Heart left ventricle (tissue), 16 donors: ENCODE measurements at regions not wholly inside any gene's neighbourhood (a gene's known extent, or its start where the extent isn't known, plus 50 kb on each side); places are given as distances from the start of the nearest gene placed in this dataset.

ENCODE experiments used
- ATAC-seq, 4 donors: fragments of 200-7000 bp; cut with Tn5 transposase; one replicate each; pipeline ENCODE4 v1.9.1; 2020 to 2022; ENCODE audit warnings: moderate library complexity in 4 of 4, mild to moderate bottlenecking in 3 of 4, moderate number of reproducible peaks in 1 of 4
- DNase-seq, 5 donors: peaks; one replicate each; pipeline ENCODE4 v3.0.0-alpha.2; 2020
- H3K27ac ChIP-seq, 12 donors: fragments of 200-600 bp; sonication (generic) in 4 of 12; one replicate each; pipeline versions ENCODE4 v1.5.0 to v1.8.0; 2016 to 2022; ENCODE audit warnings: mild to moderate bottlenecking in 2 of 12
- H3K27me3 ChIP-seq, 9 donors: fragments of 200-600 bp; sonication (generic) in 2 of 9; one replicate each; pipeline versions ENCODE4 v1.5.1 to v1.8.0; 2016 to 2022; ENCODE audit warnings: mild to moderate bottlenecking in 3 of 9
- H3K36me3 ChIP-seq, 9 donors: fragments of 200-600 bp; sonication (generic) in 2 of 9; one replicate each; pipeline versions ENCODE4 v1.5.0 to v1.8.0; 2018 to 2022; ENCODE audit warnings: mild to moderate bottlenecking in 2 of 9
- H3K4me1 ChIP-seq, 12 donors: fragments of 200-600 bp; sonication (generic) in 4 of 12; one replicate each; pipeline versions ENCODE4 v1.5.0 to v1.8.0; 2016 to 2022; ENCODE audit warnings: mild to moderate bottlenecking in 3 of 12
- H3K4me3 ChIP-seq, 12 donors: fragments of 200-600 bp; sonication (generic) in 4 of 12; one replicate each; pipeline versions ENCODE4 v1.5.0 to v1.8.0; 2017 to 2022; ENCODE audit warnings: mild to moderate bottlenecking in 9 of 12, moderate library complexity in 4 of 12
- H3K9me3 ChIP-seq, 12 donors: fragments of 200-600 bp; sonication (generic) in 4 of 12; one replicate each; pipeline versions ENCODE4 v1.5.0 to v1.8.0; 2016 to 2022; ENCODE audit warnings: mild to moderate bottlenecking in 1 of 12
- POLR2A ChIP-seq, 2 donors: fragments of 450-650 bp; IDR thresholded peaks; one replicate each; pipeline ENCODE4 v1.6.1; 2017; ENCODE audit warnings: antibody characterized with exemption in 2 of 2, mild to moderate bottlenecking in 2 of 2, moderate library complexity in 2 of 2
- WGBS, 4 donors: extraction: QIAGEN DNeasy Blood & Tissue Kit in 2 of 4; methylation state at CpG; one replicate each; pipeline versions ENCODE4 v1.1.5 to v1.1.7; 2013 to 2018; 5-methylcytosine and 5-hydroxymethylcytosine counted together
- intact Hi-C, 10 donors: fragments of 100-400 bp; cut with DNase I; formaldehyde crosslinking; loops; one replicate each; pipeline versions ENCODE4 v1.11.1 to v1.14.2; 2022
- TF ChIP-seq, protein P1 (sequence below), 12 donors: fragments of 200-600 bp; sonication (generic) in 4 of 12; IDR thresholded peaks; one replicate each; pipeline versions ENCODE4 v1.5.0 to v1.8.0; 2018 to 2022; ENCODE audit warnings: antibody characterized with exemption in 12 of 12, mild to moderate bottlenecking in 5 of 12
- donor health status: ischemic (EF 13 %, LVEDD 7.1; RV severe dilation, severe dysfunction).
- donor health status: healthy with polysubstance abuse.
- donor health status: DM: no; HTN: yes; CAD: no.
- donor health status: DM: no; HTN: no; CAD: no.
- donor health status: ischemic (EF 25% LVEDD 6.9; RV normal size, moderate dysfunction).
- donor health status: ischemic (EF 25% LVEDD 5.7; RV mildly dilated, moderate dysfunction).
- donor health status: healthy.
- donor health status: DM: yes; HTN: yes; CAD: no.
- donor health status: ischemic (EF 35%, LVEDD 5.7; RV mildly dilated, moderate dysfunction).
- donor health status: nonischemic (EF 11% LVEDD 7.7; RV severe dilation, severe dysfunction).
- donor health status: DM: yes; HTN: yes; CAD: no.
- donor health status: PGD.
- donor health status: ischemic (EF 29% LVEDD 5.4; RV normal size, mild dysfunction).
- donor health status: nonischemic (EF 23%, LVEDD 6.1; RV moderate dilation, normal function).

DNA sequence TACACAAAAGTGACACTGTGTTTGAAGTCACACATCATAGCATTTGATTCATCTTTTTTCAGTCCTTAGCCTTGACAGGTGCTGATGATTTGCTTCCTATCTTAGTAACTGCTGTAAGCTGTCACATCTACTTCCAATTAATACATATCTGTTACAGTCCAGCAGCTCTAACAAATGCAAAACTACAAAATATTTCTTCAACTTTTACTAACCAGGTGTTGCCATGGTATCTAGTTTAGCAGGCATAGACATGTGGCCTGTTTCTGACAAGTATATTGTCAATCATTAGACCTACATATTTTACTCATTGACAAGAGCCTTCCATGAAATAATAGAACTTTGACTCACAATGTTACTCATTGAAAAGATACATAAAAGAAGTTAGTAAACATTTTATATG lies 1159.7 kb downstream of the GRIK2 start:
- intact Hi-C loops: no loop called here
- no peak for TF ChIP-seq POLR2A (IDR thresholded peaks at IDR 0.05)
- TF ChIP-seq, protein P1, sequence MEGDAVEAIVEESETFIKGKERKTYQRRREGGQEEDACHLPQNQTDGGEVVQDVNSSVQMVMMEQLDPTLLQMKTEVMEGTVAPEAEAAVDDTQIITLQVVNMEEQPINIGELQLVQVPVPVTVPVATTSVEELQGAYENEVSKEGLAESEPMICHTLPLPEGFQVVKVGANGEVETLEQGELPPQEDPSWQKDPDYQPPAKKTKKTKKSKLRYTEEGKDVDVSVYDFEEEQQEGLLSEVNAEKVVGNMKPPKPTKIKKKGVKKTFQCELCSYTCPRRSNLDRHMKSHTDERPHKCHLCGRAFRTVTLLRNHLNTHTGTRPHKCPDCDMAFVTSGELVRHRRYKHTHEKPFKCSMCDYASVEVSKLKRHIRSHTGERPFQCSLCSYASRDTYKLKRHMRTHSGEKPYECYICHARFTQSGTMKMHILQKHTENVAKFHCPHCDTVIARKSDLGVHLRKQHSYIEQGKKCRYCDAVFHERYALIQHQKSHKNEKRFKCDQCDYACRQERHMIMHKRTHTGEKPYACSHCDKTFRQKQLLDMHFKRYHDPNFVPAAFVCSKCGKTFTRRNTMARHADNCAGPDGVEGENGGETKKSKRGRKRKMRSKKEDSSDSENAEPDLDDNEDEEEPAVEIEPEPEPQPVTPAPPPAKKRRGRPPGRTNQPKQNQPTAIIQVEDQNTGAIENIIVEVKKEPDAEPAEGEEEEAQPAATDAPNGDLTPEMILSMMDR (IDR thresholded peaks at IDR 0.05): no peak
- H3K27me3 ChIP-seq: no peaks in the 10 kb centered on the region

DNA sequence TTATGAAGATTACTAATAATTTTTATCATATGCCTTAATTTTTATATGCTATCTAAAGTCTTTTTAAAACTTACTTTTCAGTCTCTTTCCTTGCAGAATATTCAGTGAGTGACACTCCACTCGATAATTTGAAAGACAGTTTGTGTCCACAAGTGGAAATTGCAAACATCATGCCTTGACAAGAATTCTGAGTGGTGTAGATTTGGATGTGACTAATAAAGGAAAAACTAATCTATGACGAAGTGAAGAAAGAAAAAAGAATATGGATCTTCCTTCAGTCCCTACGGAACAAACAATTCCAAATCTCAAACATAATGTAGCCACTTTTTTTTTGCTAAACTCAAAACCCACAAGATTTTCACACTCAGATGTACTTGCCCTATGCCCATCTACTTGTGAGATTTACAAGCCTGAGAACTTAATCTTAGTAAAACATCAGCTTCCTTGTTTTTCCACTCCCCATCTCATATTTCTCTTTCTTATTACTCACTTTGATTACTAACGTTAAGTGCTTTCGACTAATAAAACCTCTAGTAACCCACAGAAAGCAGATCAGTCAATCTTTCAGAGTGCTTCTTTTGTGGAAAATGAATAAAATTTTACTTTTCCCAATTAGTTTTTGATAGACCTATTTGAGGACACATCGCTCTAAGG lies 1155.8 kb downstream of the GRIK2 start:
- Histone ChIP-seq H3K4me3 (no peak overlapping the region), H3K36me3 (no peaks in the 10 kb centered on the region), H3K9me3 (no peaks in the 10 kb centered on the region), H3K27me3 (no peaks in the 10 kb centered on the region), H3K4me1 (no peaks in the 10 kb centered on the region), H3K27ac (no peak overlapping the region)
- WGBS, 4 donors: 69 to 74% (median 74%) methylated on average over 6 of the region's 6 CpGs
- TF ChIP-seq, protein P1 (IDR thresholded peaks at IDR 0.05): no peak
- no peak for TF ChIP-seq POLR2A (IDR thresholded peaks at IDR 0.05)
- no peak for DNase-seq
- intact Hi-C loops: no loop called here
- ATAC-seq: no peak

More for the DNA sequence above, 1159.7 kb downstream of the GRIK2 start:
- no peak for ATAC-seq
- H3K9me3 ChIP-seq: no peaks in the 10 kb centered on the region
- H3K27ac ChIP-seq: no peak overlapping the region
- H3K36me3 ChIP-seq: no peaks in the 10 kb centered on the region
- DNase-seq: no peak
- H3K4me3 ChIP-seq: no peak overlapping the region
- H3K4me1 ChIP-seq: no peaks in the 10 kb centered on the region

DNA sequence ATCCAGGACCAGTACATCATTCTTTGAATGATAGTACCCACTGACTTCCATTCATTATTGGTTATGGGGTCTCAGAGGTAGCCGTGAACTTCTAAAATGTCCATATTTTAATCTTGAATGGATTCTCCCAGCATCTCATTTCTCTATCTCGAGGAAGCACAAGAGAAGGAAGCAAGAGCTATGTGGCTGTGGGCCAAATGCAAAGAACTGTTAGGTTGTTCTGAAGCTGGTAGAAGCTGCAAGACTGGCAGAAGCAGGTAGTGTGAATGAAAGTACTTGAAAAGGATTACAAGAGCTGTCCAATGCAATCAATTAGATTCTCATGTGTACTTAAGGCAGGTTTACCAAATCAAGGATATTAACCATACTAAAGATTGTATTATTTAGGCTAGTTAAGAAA lies 1131.8 kb downstream of the GRIK2 start:
- intact Hi-C loops: no loop called here
- peaks cover 0 to 3% (median 0%) of the 10 kb centered on the region in 12 donors for H3K9me3 ChIP-seq
- H3K36me3 ChIP-seq: no peaks in the 10 kb centered on the region
- no peak for ATAC-seq
- 53 to 65% (median 61%) methylated on average over 2 of the region's 2 CpGs for WGBS, 4 donors
- no peaks in the 10 kb centered on the region for H3K27me3 ChIP-seq
- no peak for DNase-seq
- no peak for TF ChIP-seq POLR2A (IDR thresholded peaks at IDR 0.05)
- TF ChIP-seq, protein P1 (IDR thresholded peaks at IDR 0.05): no peak
- no peak overlapping the region for H3K4me3 ChIP-seq
- no peak overlapping the region for H3K27ac ChIP-seq
- H3K4me1 ChIP-seq: no peaks in the 10 kb centered on the region

DNA sequence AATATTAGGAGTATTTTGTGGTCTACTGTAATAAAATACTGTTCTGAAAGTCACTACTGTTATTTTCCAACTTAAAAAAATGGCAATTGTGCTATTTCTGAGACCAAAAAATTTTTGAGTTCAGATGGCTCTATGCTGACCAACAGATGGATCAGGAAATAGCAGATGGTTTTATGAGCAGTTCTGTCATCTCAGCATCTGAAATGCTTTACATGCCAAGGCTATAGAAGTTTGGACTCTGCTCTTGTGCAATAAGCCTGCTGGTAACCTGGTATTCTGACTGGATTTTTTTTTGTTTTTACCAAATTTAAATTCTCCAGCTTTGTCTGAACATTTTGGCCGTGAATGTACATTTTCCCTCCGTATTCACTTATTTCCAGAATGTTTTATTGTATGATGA lies 1127.5 kb downstream of the GRIK2 start:
- Histone ChIP-seq H3K27ac (no peak overlapping the region), H3K27me3 (no peaks in the 10 kb centered on the region), H3K9me3 (peaks cover 0 to 3% (median 0%) of the 10 kb centered on the region in 12 donors), H3K4me3 (no peak overlapping the region), H3K4me1 (no peaks in the 10 kb centered on the region), H3K36me3 (no peaks in the 10 kb centered on the region)
- intact Hi-C loops: no loop called here
- WGBS, 4 donors: 60 to 73% (median 66%) methylated on average over 2 of the region's 2 CpGs
- no peak for TF ChIP-seq POLR2A (IDR thresholded peaks at IDR 0.05)
- TF ChIP-seq, protein P1 (IDR thresholded peaks at IDR 0.05): no peak
- ATAC-seq (no peak), DNase-seq (no peak)
